GM13976 (cell line): ENCODE measurements at regions not wholly inside any gene's neighbourhood (a gene's known extent, or its start where the extent isn't known, plus 50 kb on each side); places are given as distances from the start of the nearest gene placed in this dataset.

ENCODE experiments used
- DNase-seq: peaks from one replicate; pipeline ENCODE4 v3.0.0; 2012; ENCODE audit warnings: low spot score
- in situ Hi-C: fragments of 300-500 bp; cut with MboI; formaldehyde crosslinking; loops from one replicate; pipeline ENCODE4 v1.12.0; 2022; ENCODE audit warnings: low sequenced_read_pairs, mixed read lengths, inconsistent platforms; ENCODE audit not compliant: unreplicated experiment
- TF ChIP-seq, protein P1 (sequence below): IDR thresholded peaks from 2 replicates; pipeline ENCODE4 v1.5.1; 2012; ENCODE audit warnings: borderline replicate concordance, mild to moderate bottlenecking; ENCODE audit not compliant: insufficient read depth; ENCODE audit errors: extremely low read depth, missing control alignments, control extremely low read depth

DNA sequence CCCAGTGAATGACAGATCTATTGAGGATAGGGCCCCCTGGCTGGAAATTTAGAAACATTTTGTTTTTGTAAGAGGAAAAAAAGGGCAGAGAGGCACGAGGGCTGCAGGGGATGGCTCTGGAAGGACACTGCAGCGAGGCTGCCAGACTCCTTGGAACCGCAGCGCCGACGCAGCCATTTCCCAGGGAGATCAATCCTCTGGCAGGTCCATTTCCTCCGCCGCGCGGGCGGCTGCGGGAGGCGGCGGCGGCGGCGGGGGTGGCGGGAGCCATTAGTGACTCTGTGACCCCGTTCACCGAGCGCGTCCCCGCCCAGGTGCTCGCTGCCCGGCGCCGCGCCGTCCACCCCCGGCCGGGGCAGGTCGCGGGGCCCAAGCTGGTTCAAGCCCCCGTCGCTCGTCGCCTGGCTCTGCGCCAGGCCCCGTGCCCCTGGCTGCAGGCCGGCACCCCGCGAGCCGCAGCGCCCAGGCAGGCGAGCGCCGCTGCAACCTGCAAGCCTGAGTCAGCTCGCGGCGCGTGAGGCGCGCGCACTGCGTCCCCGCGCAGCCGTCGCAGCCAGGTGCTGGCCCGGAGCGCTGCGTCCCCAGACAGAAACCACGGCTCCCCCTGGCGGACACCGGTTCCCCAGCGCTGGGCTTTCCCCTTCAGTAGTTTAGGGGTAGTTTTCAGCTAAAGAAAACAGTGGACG, 192.6 kb downstream of the KATNAL1 start:
- DNase-seq = peak; percentile 89
- TF ChIP-seq, protein P1, sequence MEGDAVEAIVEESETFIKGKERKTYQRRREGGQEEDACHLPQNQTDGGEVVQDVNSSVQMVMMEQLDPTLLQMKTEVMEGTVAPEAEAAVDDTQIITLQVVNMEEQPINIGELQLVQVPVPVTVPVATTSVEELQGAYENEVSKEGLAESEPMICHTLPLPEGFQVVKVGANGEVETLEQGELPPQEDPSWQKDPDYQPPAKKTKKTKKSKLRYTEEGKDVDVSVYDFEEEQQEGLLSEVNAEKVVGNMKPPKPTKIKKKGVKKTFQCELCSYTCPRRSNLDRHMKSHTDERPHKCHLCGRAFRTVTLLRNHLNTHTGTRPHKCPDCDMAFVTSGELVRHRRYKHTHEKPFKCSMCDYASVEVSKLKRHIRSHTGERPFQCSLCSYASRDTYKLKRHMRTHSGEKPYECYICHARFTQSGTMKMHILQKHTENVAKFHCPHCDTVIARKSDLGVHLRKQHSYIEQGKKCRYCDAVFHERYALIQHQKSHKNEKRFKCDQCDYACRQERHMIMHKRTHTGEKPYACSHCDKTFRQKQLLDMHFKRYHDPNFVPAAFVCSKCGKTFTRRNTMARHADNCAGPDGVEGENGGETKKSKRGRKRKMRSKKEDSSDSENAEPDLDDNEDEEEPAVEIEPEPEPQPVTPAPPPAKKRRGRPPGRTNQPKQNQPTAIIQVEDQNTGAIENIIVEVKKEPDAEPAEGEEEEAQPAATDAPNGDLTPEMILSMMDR = peak; percentile 90
- in situ Hi-C loops = loop anchor here (10.0 kb wide), 2 partner anchors 340 to 610 kb away; no protein-coding TSS in a partner anchor

DNA sequence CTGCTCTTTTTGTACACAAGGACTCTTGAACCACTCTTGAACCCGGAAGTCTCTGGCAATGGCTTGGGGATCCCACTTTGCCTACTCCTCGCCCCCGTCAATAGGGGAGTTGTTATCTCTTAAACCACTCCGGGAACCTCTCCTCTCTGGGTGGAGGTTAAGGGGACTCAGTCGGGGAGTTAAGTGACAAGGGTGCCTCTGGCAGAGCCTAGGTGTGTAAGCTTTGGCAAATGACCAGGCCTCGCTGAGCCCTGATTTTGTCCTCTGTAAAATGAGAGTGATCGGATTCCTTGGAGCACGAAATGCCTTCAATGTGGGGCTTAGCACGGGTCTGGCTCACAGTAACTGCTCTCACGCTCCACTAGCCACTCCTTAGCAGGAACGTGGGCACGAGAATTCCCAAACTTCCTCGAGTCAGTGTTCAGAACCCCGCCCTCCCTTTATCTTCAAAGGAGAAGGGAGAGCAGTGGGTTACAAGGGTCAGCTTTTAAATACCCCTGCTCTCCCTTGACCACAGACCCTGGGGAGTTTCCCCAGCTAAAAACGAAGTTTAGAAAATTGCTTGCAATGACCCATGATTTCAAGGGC, 193.3 kb downstream of the KATNAL1 start:
- TF ChIP-seq, protein P1 = no peak
- DNase-seq = no peak
- in situ Hi-C loops = loop anchor here (10.0 kb wide), 2 partner anchors 339 to 609 kb away; no protein-coding TSS in a partner anchor

DNA sequence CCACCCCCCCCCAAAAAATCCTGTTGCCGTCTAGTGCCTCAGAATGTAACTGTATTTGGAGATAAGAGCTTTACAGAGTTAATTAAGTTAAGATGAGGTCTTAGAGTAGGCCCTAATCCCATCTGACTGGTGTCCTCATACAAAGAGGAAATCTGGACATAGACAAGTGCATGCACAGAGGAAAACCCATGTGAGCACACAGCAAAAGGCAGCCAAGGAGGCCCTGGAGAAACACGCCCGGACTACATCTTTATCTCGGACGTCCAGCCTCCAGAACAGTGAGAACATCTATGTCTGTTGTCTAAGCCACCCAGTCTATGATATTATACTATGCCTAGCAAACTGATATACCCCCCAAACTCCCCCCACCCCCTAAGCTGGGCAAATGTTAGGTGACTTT, 193.8 kb downstream of the KATNAL1 start:
- no peak for DNase-seq
- TF ChIP-seq, protein P1 = no peak
- in situ Hi-C loops = loop anchor here (10.0 kb wide), 2 partner anchors 339 to 609 kb away; no protein-coding TSS in a partner anchor

DNA sequence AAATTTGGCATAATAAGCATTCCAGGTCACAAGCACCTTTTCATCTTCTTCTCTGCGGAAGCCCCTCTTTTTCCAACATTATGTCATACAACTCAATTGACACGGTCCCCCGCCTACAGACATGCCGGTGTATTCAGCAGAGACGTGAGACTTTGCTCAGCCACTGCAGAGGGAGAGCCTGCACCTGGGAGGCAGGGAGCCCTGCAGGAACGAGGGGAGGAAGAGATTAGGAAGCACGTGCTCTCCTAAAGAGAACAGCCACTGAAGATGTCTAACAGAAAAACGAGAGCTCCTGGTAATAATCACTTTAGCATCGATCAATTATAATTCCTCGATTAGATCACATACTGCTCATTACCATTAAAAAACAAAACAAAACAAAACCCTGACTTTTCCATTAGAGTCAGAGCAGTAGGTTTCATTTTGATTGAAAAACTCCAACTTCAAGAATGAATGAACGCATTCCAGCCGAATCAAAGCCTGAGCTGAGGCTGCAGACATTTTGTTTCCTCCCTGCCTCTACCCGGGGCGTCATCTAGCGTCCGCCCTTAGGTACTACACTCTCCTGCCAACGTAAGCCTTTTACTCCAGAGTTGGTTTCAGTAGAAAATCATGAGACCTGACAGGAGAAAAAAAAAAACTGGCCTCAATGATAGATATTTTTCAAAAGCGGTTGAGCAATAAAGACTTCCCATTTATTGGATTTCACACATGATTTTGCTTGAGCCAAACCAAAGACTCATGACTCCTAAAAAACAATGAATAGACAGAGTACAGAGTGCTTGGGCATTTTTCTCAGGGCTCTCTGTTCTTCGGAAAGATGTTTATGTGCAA, 194.5 kb downstream of the KATNAL1 start:
- in situ Hi-C loops = loop anchor here (10.0 kb wide), 2 partner anchors 338 to 608 kb away; no protein-coding TSS in a partner anchor
- peak; percentile 79 for DNase-seq
- TF ChIP-seq, protein P1 = peak; percentile 93

DNA sequence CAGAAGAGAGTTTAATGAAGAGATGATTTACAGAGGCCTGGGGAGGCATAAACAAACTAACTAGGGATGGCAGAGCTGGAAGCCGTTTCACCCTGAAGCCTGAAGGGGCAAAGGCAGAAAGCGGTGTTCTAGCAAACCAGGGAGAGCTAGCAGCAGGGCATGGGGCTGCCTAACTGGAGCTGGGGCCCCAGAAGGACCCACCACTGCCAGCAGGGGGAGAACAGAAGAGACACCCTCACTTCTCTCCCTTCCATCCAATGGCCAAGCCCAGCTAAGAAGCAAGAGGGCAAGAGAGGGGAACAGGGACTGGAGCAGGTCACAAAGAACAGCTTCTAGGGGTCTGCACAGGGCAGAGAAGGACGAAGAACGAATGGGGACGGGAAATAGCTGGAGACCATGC, 195.5 kb downstream of the KATNAL1 start:
- in situ Hi-C loops = loop anchor here (10.0 kb wide), 2 partner anchors 337 to 607 kb away; no protein-coding TSS in a partner anchor
- no peak for DNase-seq
- TF ChIP-seq, protein P1 = no peak
